ENCODE measurements at regions not wholly inside any gene's neighbourhood (a gene's known extent, or its start where the extent isn't known, plus 50 kb on each side); places are given as distances from the start of the nearest gene placed in this dataset.
"Not testable (repeated sequence)": the region's sequence is repeated elsewhere in the genome, so short reads cannot be mapped to it uniquely, and the experiment has no call there.

- H3K27me3 ChIP-seq (replicated peaks in 1 of 2; ENCODE audit: control insufficient read depth in 2 of 2, insufficient read depth in 2 of 2, low read length in 1 of 2); H3K27ac ChIP-seq (ENCODE audit: control insufficient read depth, insufficient read depth); FAIRE-seq; CTCF ChIA-PET; H3K79me2 ChIP-seq (ENCODE audit: control insufficient read depth, insufficient read depth, low read length); POLR2A ChIA-PET; H3K9ac ChIP-seq (ENCODE audit: control insufficient read depth, insufficient read depth, low read length); H3K9me3 ChIP-seq (replicated peaks; ENCODE audit: control insufficient read depth, insufficient read depth, low read length); RAD21 ChIA-PET (ENCODE audit: unreplicated experiment); DNase-seq (ENCODE audit: low read depth, low spot score); BruUV-seq (replicated peaks); in situ Hi-C loops (cut with MboI); H3K36me3 ChIP-seq (ENCODE audit: control insufficient read depth in 2 of 2, insufficient read depth in 2 of 2, low read length in 1 of 2); H3K4me3 ChIP-seq; H3K4me1 ChIP-seq (ENCODE audit: control insufficient read depth, insufficient read depth, low read length); H2AFZ ChIP-seq (ENCODE audit: control insufficient read depth, low read depth, low read length); intact Hi-C loops (cut with micrococcal nuclease; ENCODE audit: unreplicated experiment); H3K4me2 ChIP-seq (ENCODE audit: control insufficient read depth, insufficient read depth); H4K20me1 ChIP-seq (ENCODE audit: control insufficient read depth, insufficient read depth); ATAC-seq: not testable (repeated sequence)
- WGBS (ENCODE audit: insufficient coverage, insufficient replicate concordance, low lambda C conversion rate, missing lambda C conversion rate) = 14% methylated on average over 4 of the region's 4 CpGs
- SMC1A ChIA-PET (ENCODE audit: uncharacterized antibody, unreplicated experiment) = interaction anchor here (1.0 to 1.4 kb wide), 2 partner anchors 15 to 148 kb away, joined by 3 read pairs; no protein-coding TSS in a partner anchor
Measured at GRCh38 chr7:81829511-81829910, 59.7 kb upstream of the HGF start.

GRCh38 chr7:81822811-81823210 is 53.0 kb upstream of the HGF start:
- FAIRE-seq = no peak
- BruUV-seq (replicated peaks) = no TSS peak
- intact Hi-C loops (cut with micrococcal nuclease; ENCODE audit: unreplicated experiment) = no loop called here
- Histone ChIP-seq H3K4me2 (ENCODE audit: control insufficient read depth, insufficient read depth) (no peak overlapping the region), H3K27ac (ENCODE audit: control insufficient read depth, insufficient read depth) (no peak overlapping the region), H3K9ac (ENCODE audit: control insufficient read depth, insufficient read depth, low read length) (no peak overlapping the region), H3K4me3 (no peak overlapping the region), H3K4me1 (ENCODE audit: control insufficient read depth, insufficient read depth, low read length) (no peaks in the 10 kb centered on the region), H3K27me3 (replicated peaks in 1 of 2; ENCODE audit: control insufficient read depth in 2 of 2, insufficient read depth in 2 of 2, low read length in 1 of 2) (no peaks in the 10 kb centered on the region), H2AFZ (ENCODE audit: control insufficient read depth, low read depth, low read length) (no peak overlapping the region), H3K9me3 (replicated peaks; ENCODE audit: control insufficient read depth, insufficient read depth, low read length) (no peaks in the 10 kb centered on the region), H4K20me1 (ENCODE audit: control insufficient read depth, insufficient read depth) (no peaks in the 10 kb centered on the region), H3K79me2 (ENCODE audit: control insufficient read depth, insufficient read depth, low read length) (no peaks in the 10 kb centered on the region), H3K36me3 (ENCODE audit: control insufficient read depth in 2 of 2, insufficient read depth in 2 of 2, low read length in 1 of 2) (no peaks in the 10 kb centered on the region)
- RAD21 ChIA-PET (ENCODE audit: unreplicated experiment) = no interaction called here
- SMC1A ChIA-PET (ENCODE audit: uncharacterized antibody, unreplicated experiment) = no interaction called here
- no peak for ATAC-seq
- in situ Hi-C loops (cut with MboI) = no loop called here
- TF ChIP-seq ZNF687 (IDR thresholded peaks at IDR 0.05) (no peak), ZSCAN29 (IDR thresholded peaks at IDR 0.05) (no peak), KDM1A (IDR thresholded peaks at IDR 0.05; ENCODE audit: borderline replicate concordance) (no peak), WRNIP1 (IDR thresholded peaks at IDR 0.05; ENCODE audit: borderline replicate concordance, low read depth, low read length) (no peak), DPF2 (IDR thresholded peaks at IDR 0.05) (no peak), POU2F2 (IDR thresholded peaks at IDR 0.05; ENCODE audit: borderline replicate concordance, low read depth, low read length) (no peak), SUPT20H (IDR thresholded peaks at IDR 0.05; ENCODE audit: borderline replicate concordance, control insufficient read depth, low read depth, low read length) (no peak), HDAC2 (IDR thresholded peaks at IDR 0.05) (no peak), MXI1 (IDR thresholded peaks at IDR 0.05; ENCODE audit: low read depth, low read length) (no peak), TCF12 (IDR thresholded peaks at IDR 0.05; ENCODE audit: low read depth, low read length) (no peak), SUZ12 (IDR thresholded peaks at IDR 0.05; ENCODE audit: unreplicated experiment) (no peak), SMAD1 (IDR thresholded peaks at IDR 0.05; ENCODE audit: low read depth, partially characterized antibody) (no peak)
- TF ChIP-seq, protein P1, sequence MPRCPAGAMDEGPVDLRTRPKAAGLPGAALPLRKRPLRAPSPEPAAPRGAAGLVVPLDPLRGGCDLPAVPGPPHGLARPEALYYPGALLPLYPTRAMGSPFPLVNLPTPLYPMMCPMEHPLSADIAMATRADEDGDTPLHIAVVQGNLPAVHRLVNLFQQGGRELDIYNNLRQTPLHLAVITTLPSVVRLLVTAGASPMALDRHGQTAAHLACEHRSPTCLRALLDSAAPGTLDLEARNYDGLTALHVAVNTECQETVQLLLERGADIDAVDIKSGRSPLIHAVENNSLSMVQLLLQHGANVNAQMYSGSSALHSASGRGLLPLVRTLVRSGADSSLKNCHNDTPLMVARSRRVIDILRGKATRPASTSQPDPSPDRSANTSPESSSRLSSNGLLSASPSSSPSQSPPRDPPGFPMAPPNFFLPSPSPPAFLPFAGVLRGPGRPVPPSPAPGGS (IDR thresholded peaks at IDR 0.05; ENCODE audit: borderline replicate concordance, insufficient read depth, low read depth, low read length, poor library complexity, severe bottlenecking) = no peak
- TF ChIP-seq, protein P2, sequence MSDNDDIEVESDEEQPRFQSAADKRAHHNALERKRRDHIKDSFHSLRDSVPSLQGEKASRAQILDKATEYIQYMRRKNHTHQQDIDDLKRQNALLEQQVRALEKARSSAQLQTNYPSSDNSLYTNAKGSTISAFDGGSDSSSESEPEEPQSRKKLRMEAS (IDR thresholded peaks at IDR 0.05; ENCODE audit: low read depth, low read length) = no peak
- WGBS (ENCODE audit: insufficient coverage, insufficient replicate concordance, low lambda C conversion rate, missing lambda C conversion rate) = 14% methylated on average over 1 of the region's 1 CpG
- POLR2A ChIA-PET = no interaction called here
- DNase-seq (ENCODE audit: low read depth, low spot score) = no peak
- CTCF ChIA-PET = no interaction called here

Data from GM12878 (cell line).